H9 (cell line): ENCODE measurements at regions not wholly inside any gene's neighbourhood (a gene's known extent, or its start where the extent isn't known, plus 50 kb on each side); places are given as distances from the start of the nearest gene placed in this dataset.
A peak's percentile ranks its signal among the peaks of the same experiment; 100 is the strongest.

Experiments used
- DNase-seq: peaks from one replicate; pipeline ENCODE4 v3.0.0-alpha.2; 2017
- H2AFZ ChIP-seq: one replicate; pipeline ENCODE4 v1.6.1; 2013; ENCODE audit warnings: mild to moderate bottlenecking, low read length, control low read depth, moderate library complexity
- H2AK5ac ChIP-seq: 2 replicates; pipeline ENCODE4 v1.6.1; 2013; ENCODE audit warnings: low read length, control low read depth, mixed read lengths; ENCODE audit not compliant: insufficient read length
- H2BK120ac ChIP-seq: one replicate; pipeline ENCODE4 v1.6.1; 2013; ENCODE audit warnings: low read depth, mild to moderate bottlenecking, low read length, control low read depth, inconsistent platforms; ENCODE audit not compliant: poor library complexity, severe bottlenecking
- H2BK12ac ChIP-seq: 2 replicates; pipeline ENCODE4 v1.6.1; 2013; ENCODE audit warnings: low read length, control low read depth, mixed read lengths, low read depth; ENCODE audit not compliant: insufficient read length
- H2BK15ac ChIP-seq: 2 replicates; pipeline ENCODE4 v1.6.1; 2013; ENCODE audit warnings: low read depth, low read length, control low read depth
- H2BK20ac ChIP-seq: one replicate; pipeline ENCODE4 v1.6.1; 2013; ENCODE audit warnings: low read depth, mild to moderate bottlenecking, low read length, control low read depth, inconsistent platforms; ENCODE audit not compliant: poor library complexity, severe bottlenecking
- H2BK5ac ChIP-seq: 2 replicates; pipeline ENCODE4 v1.6.1; 2013; ENCODE audit warnings: low read length, control low read depth, mixed read lengths; ENCODE audit not compliant: insufficient read length
- H3K14ac ChIP-seq: 2 replicates; pipeline ENCODE4 v1.6.1; 2013; ENCODE audit warnings: low read length, control low read depth; ENCODE audit not compliant: insufficient read depth
- H3K18ac ChIP-seq: 2 replicates; pipeline ENCODE4 v1.6.1; 2013; ENCODE audit warnings: low read depth, mild to moderate bottlenecking, mixed read lengths, low read length, control low read depth; ENCODE audit not compliant: insufficient read length
- H3K23ac ChIP-seq: 2 replicates; pipeline ENCODE4 v1.6.1; 2013; ENCODE audit warnings: low read length, control low read depth, mixed read lengths, low read depth; ENCODE audit not compliant: insufficient read length
- H3K23me2 ChIP-seq: 2 replicates; pipeline ENCODE4 v1.6.1; 2013; ENCODE audit warnings: low read depth, mild to moderate bottlenecking, mixed read lengths, low read length, control low read depth; ENCODE audit not compliant: insufficient read length, poor library complexity, severe bottlenecking
- H3K27ac ChIP-seq: 2 replicates; pipeline ENCODE4 v1.5.1; 2013; ENCODE audit warnings: low read length, control low read depth, mixed read lengths, low read depth; ENCODE audit not compliant: insufficient read length
- H3K27me3 ChIP-seq: 2 replicates; pipeline ENCODE4 v1.6.1; 2013; ENCODE audit warnings: low read length, control low read depth, inconsistent platforms; ENCODE audit not compliant: insufficient read depth
- H3K4ac ChIP-seq: 2 replicates; pipeline ENCODE4 v1.6.1; 2013; ENCODE audit warnings: low read depth, mild to moderate bottlenecking, control low read depth, inconsistent platforms, low read length, moderate library complexity
- H3K4me1 ChIP-seq: 2 replicates; pipeline ENCODE4 v1.6.1; 2013; ENCODE audit warnings: low read length, control low read depth, inconsistent platforms; ENCODE audit not compliant: insufficient read depth
- H3K4me2 ChIP-seq: 2 replicates; pipeline ENCODE4 v1.6.1; 2013; ENCODE audit warnings: low read length, control low read depth, mixed read lengths; ENCODE audit not compliant: insufficient read length, insufficient read depth
- H3K56ac ChIP-seq: 2 replicates; pipeline ENCODE4 v1.6.1; 2013; ENCODE audit warnings: low read depth, mild to moderate bottlenecking, mixed read lengths, low read length, control low read depth; ENCODE audit not compliant: insufficient read length
- H3K79me1 ChIP-seq: 2 replicates; pipeline ENCODE4 v1.6.1; 2013; ENCODE audit warnings: low read depth, mild to moderate bottlenecking, moderate library complexity, low read length, control low read depth, inconsistent platforms; ENCODE audit not compliant: insufficient read depth, poor library complexity, severe bottlenecking
- H3K79me2 ChIP-seq: 2 replicates; pipeline ENCODE4 v1.6.1; 2013; ENCODE audit warnings: low read length, control low read depth, inconsistent platforms; ENCODE audit not compliant: insufficient read depth
- H3K9ac ChIP-seq: 2 replicates; pipeline ENCODE4 v1.6.1; 2013; ENCODE audit warnings: low read length, control low read depth, mixed read lengths; ENCODE audit not compliant: insufficient read length; ENCODE audit errors: extremely low read depth
- H3K9me3 ChIP-seq: one replicate; pipeline ENCODE4 v1.6.1; 2013; ENCODE audit warnings: low read depth, low read length, inconsistent platforms; ENCODE audit not compliant: control insufficient read depth
- H3T11ph ChIP-seq: one replicate; pipeline ENCODE4 v1.6.1; 2013; ENCODE audit warnings: mild to moderate bottlenecking, low read length, control low read depth, inconsistent platforms
- H4K20me1 ChIP-seq: one replicate; pipeline ENCODE4 v1.6.1; 2013; ENCODE audit not compliant: control insufficient read depth, insufficient read length, insufficient read depth
- H4K5ac ChIP-seq: 2 replicates; pipeline ENCODE4 v1.6.1; 2013; ENCODE audit warnings: low read depth, mild to moderate bottlenecking, mixed read lengths, low read length, control low read depth; ENCODE audit not compliant: insufficient read length
- H4K8ac ChIP-seq: replicated peaks from 2 replicates; pipeline ENCODE4 v1.6.1; 2013; ENCODE audit warnings: low read length, control low read depth, mixed read lengths, low read depth; ENCODE audit not compliant: insufficient read length
- H4K91ac ChIP-seq: 2 replicates; pipeline ENCODE4 v1.6.1; 2013; ENCODE audit warnings: low read depth, mild to moderate bottlenecking, moderate library complexity, mixed read lengths, low read length, control low read depth; ENCODE audit not compliant: insufficient read length
- H3K27ac Mint-ChIP-seq, 3 experiments: 2 replicates in 2 of 3; 3 replicates in 1 of 3; pipeline ENCODE4 v1.8.0; 2020 to 2021; ENCODE audit warnings: mixed read lengths in 3 of 3, mild to moderate bottlenecking in 1 of 3, moderate library complexity in 1 of 3
- H3K27me3 Mint-ChIP-seq: 2 replicates; pipeline ENCODE4 v1.8.0; 2021; ENCODE audit warnings: low read depth, mild to moderate bottlenecking, moderate library complexity, mixed read lengths
- H3K36me3 Mint-ChIP-seq, 3 experiments: 2 replicates in 2 of 3; 3 replicates in 1 of 3; pipeline ENCODE4 v1.8.0; 2020 to 2021; ENCODE audit warnings: low read depth in 3 of 3, mixed read lengths in 3 of 3; ENCODE audit not compliant: insufficient read depth in 1 of 3
- H3K4me1 Mint-ChIP-seq, 2 experiments: 2 replicates each; pipeline ENCODE4 v1.8.0; 2020; ENCODE audit warnings: mixed read lengths in 2 of 2
- H3K4me3 Mint-ChIP-seq, 2 experiments: 2 replicates in 1 of 2; 3 replicates in 1 of 2; pipeline ENCODE4 v1.8.0; 2020 to 2021; ENCODE audit warnings: mild to moderate bottlenecking in 2 of 2, mixed read lengths in 2 of 2, moderate library complexity in 1 of 2
- H3K9me3 Mint-ChIP-seq, 2 experiments: 2 replicates in 1 of 2; 3 replicates in 1 of 2; pipeline ENCODE4 v1.8.0; 2020; ENCODE audit warnings: mild to moderate bottlenecking in 2 of 2, mixed read lengths in 2 of 2, moderate library complexity in 1 of 2
- CTCF ChIP-seq: fragments of 200-600 bp; sonication (generic); conservative IDR thresholded peaks from 3 replicates; pipeline ENCODE4 v1.8.0; 2021; ENCODE audit warnings: antibody characterized with exemption, mild to moderate bottlenecking
- WGBS: extraction: QIAGEN DNeasy Blood & Tissue Kit; methylation state at CpG from one replicate; pipeline ENCODE4 v1.1.7; 2013; ENCODE audit warnings: missing lambda C conversion rate, low lambda C conversion rate, mixed read lengths; ENCODE audit not compliant: insufficient read length; ENCODE audit errors: extremely low coverage; 5-methylcytosine and 5-hydroxymethylcytosine counted together

GRCh38 chr6:166029506-166029905 is 138.1 kb downstream of the TBXT start:
- no peaks in the 10 kb centered on the region for H3K23me2 ChIP-seq
- no peak overlapping the region for H3K4me2 ChIP-seq
- no peak overlapping the region for H2AFZ ChIP-seq
- Mint-ChIP-seq H3K9me3 (peaks cover under 1 to 3% of the 10 kb centered on the region in 2 experiments; a peak in 1 of 5 replicates), H3K4me3 (no peak overlapping the region), H3K27me3 (peaks cover 2% of the 10 kb centered on the region; the same call in 1 of the 2 replicates), H3K27ac (peak overlapping the region in 1 of 3 experiments; percentile 3; a peak in 1 of 7 replicates), H3K36me3 (no peaks in the 10 kb centered on the region; a peak in 2 of 7 replicates), H3K4me1 (peaks cover 10 to 23% of the 10 kb centered on the region in 2 experiments)
- no peak overlapping the region for H2BK15ac ChIP-seq
- no peak overlapping the region for H4K8ac ChIP-seq
- H3K4me1 ChIP-seq, result no peaks in the 10 kb centered on the region; the same call in 1 of the 2 replicates
- no peaks in the 10 kb centered on the region for H3K27me3 ChIP-seq
- no peak overlapping the region for H4K5ac ChIP-seq
- no peak for TF ChIP-seq CTCF
- no peaks in the 10 kb centered on the region for H3K9me3 ChIP-seq
- H3K4ac ChIP-seq, result no peak overlapping the region
- no peaks in the 10 kb centered on the region for H4K20me1 ChIP-seq
- no peak overlapping the region for H2BK20ac ChIP-seq
- H3K23ac ChIP-seq, result no peak overlapping the region
- no peak overlapping the region for H3T11ph ChIP-seq
- no peak overlapping the region for H3K56ac ChIP-seq
- no peak overlapping the region for H2BK5ac ChIP-seq
- H4K91ac ChIP-seq, result no peak overlapping the region
- no peak overlapping the region for H2BK120ac ChIP-seq
- H3K9ac ChIP-seq, result no peak overlapping the region
- no peak for DNase-seq
- no peak overlapping the region for H3K14ac ChIP-seq
- no peak overlapping the region for H2BK12ac ChIP-seq
- WGBS, result no CpG with 5 or more reads among the region's 3 CpGs
- H3K18ac ChIP-seq, result no peak overlapping the region
- H3K79me1 ChIP-seq, result no peaks in the 10 kb centered on the region
- H3K27ac ChIP-seq, result no peak overlapping the region
- H3K79me2 ChIP-seq, result no peaks in the 10 kb centered on the region
- no peak overlapping the region for H2AK5ac ChIP-seq
